HPDE6-E6E7 (cell line): ENCODE measurements at regions not wholly inside any gene's neighbourhood (a gene's known extent, or its start where the extent isn't known, plus 50 kb on each side); places are given as distances from the start of the nearest gene placed in this dataset.
"Not testable (repeated sequence)": the region's sequence is repeated elsewhere in the genome, so short reads cannot be mapped to it uniquely, and the experiment has no call there.

Experiments used
- DNase-seq: peaks from one replicate; pipeline ENCODE4 v3.0.0; 2011; ENCODE audit warnings: missing footprints; ENCODE audit errors: extremely low spot score

DNA sequence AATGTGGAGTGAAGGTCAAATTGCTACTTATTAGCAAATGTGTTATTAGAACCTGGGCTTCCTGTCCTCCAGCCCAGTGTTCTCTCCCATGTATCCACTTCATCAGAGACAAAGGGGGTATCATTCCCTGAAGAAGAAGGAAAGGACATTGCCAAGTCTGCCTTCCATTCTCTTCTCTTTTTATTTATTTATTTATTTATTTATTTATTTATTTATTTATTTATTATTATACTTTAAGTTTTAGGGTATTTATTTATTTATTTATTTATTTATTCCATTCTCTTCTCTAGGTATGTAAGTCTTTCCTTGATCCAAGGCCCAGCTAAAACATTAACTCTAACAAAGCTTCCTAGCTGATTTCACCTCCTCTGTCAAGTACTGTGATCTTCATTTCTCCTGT is 277.8 kb upstream of the DNAJC19 start:
- DNase-seq = no peak

DNA sequence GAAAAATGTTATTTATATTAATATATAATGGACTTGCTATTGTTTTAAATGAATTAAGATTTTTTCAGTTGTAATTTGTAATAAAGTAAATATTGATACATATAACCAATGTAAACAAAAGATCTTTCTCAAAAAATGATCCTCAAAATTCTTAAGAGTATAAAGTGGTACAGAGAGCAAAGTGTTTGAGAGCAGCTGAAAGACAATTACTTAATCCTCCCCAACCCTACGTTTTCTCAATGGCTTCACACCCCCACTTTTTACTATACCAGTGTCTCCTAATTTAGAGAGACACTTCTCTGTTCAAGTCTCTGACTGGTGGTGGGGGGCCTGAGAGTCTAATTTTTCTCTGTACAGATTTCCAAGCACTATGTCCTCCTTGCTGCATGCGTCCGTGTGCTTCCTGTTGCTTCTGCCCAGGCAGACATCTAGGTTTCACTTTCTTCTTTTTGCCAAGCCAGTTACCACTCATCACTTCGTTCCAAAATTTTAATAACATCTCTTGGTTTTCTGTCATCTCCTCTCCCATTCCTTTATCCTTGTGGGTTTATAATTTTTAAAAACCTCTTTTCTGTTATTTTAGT is 276.3 kb upstream of the DNAJC19 start:
- DNase-seq = no peak

DNA sequence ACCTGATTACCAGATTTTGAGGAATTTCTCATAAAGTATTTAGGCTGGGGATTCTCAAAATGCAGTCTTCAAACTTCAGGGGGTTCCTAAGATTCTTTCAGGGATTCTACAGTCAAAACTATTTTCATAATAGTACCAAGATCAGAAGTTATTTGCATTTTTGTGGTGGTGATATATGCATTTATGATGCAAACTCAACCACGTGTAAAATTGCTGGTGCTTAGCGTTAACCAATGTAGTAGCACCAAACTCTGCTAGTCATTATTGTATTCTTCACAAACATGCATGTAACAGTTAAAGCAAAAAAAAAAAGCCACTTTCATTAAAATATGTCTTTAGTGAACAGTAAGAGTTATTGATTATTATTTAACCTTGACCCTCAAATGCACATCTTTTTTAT is 274.9 kb upstream of the DNAJC19 start:
- DNase-seq = no peak

DNA sequence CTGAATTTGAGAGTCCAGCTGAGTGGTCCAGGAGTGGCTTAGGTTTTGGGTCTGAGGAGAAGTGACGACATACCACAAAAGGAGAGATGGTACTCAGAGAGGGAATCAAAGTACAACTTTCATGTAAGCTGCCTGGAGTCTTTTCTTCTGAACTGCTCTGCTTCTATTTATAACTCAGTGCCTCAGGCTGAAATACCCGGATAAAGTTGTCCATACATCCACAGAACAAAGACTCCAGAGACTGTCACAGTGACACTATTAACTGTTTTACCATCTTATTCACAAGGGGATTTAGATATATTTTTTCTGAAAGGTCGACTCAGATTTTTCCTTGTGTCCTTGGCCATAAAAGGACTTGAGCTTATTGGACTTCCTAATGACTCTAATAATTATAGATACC is 264.3 kb upstream of the DNAJC19 start:
- DNase-seq = no peak

DNA sequence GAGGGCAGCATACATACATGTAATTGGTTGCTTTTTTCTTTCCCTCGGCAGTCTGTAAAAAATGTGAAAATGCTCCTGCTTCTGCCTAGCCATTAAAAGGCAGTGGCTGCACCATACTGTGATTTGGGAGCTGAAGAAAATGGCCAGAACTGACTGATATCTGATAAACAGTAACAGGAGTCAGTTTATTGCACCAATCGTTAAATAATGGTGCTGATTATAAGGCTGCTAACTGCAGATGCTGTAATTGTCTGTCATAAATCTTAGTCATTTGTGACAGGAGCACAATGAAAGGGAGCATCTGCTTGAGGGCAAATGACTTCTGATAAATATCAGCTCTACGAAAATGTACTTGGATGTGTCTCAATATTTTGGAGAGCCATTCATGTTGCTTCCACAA is 263.1 kb upstream of the DNAJC19 start:
- no peak for DNase-seq

DNA sequence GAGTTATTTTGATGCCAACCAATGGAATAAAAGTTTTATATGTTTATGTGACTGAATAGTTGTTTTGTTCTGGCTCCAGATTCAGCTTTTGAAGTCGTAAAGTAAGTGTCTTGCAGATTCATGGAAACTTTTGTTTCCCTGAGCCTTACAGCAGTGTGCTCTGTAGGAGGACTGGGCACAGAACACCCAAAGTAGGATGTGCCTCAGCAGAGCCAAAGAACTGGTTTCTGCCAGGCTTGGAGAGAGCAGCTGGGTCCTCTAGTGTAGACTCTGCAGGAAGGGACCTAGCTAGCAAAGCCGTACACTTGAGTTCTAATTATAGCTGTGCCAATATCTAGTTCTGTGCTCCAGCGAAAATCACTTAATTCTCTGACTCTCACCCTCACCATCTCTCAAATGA is 261.2 kb upstream of the DNAJC19 start:
- DNase-seq = no peak

DNA sequence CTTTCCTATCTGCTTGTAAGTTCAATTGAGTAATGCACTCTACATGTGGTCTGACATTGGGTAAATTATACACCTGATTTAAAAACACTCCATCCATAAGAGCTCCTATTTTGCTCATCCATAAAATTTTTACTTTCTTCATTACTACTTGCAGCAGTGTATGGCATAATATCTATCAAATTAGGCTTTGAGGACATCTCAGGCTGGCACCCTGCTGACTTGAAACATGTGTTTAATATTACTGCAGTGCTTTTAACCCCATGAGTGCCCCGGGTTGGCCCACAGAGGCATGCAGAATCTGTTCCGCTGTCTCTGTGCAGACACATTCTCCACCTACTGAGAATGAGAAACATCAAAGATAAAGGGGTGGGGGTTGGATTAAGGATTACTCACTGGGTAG is 249.9 kb upstream of the DNAJC19 start:
- DNase-seq = no peak

DNA sequence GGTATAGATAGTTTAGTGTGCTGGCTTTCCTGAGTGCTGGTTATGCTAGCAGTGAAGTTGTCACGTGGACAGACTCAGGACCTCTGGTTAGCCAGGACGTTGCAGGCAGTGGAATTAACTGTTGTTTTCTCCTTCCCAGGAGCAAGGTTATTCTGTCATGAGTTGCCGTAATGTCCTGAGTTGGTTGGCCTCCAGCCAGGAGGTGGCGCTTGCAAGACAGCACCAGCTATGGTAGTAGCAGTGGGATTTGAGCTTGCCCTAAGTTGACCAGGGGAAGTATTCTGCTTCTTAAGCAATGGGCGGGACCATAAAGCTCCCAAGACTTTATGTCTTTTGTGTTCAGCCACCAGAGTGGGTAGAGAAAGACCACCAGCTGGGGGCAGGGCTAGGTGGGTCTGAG is 240.7 kb upstream of the DNAJC19 start:
- no peak for DNase-seq

DNA sequence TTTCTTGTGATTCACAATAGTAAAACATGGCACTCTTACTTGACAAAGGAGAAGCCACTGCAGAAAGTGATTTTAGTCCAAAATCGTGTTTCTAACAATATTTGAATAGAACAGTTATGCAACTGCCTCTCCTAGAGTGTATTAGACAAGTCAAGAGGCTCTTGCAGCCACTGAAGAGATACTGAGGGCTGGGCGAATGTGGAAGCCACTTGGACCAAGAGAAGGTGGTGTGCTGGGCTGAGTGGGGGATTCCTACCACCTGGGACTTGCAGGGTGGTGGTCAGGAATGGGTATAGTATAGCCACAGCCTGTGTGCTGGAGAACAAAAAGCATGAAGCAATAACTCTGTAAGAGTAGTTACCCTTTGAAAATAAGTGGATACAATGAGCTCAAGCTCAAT is 223.8 kb upstream of the DNAJC19 start:
- no peak for DNase-seq

DNA sequence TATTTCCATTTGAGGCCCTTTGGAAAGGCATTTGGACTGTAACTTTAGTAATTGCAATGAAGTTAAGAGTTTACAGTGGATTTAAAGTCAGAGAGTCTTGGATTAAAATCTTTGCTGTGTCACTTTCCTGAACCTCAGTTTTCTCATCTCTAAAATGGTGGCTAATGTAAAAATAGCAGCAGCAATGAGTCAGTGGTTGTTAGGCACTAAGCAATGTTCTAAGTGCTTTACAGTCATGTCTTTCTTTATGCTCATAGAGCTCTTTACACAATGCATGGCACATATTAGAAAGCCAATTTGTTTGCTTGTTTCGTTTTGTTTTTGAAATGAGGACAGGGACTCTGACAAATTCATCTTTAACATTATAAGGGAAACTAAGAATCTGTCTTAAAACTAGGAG is 222.7 kb upstream of the DNAJC19 start:
- no peak for DNase-seq

DNA sequence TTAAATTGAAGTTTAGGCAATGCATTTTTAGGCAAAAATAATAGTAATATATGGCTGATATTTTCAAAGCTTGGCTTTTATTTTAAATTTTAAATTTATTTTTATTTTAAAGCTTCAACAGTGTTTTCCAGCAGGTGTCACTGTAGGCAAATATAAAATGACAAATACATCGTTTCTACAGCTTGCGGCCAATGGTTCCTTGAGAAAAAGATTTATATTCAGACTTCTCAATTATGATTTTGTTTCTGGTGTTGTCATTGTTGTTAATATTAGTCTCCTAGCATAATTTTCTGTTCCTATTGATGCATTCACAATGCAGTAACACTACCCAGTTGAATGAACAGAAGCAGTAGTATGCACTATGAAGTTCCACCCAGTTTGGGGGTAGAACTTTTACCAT is 220.7 kb upstream of the DNAJC19 start:
- DNase-seq = no peak

DNA sequence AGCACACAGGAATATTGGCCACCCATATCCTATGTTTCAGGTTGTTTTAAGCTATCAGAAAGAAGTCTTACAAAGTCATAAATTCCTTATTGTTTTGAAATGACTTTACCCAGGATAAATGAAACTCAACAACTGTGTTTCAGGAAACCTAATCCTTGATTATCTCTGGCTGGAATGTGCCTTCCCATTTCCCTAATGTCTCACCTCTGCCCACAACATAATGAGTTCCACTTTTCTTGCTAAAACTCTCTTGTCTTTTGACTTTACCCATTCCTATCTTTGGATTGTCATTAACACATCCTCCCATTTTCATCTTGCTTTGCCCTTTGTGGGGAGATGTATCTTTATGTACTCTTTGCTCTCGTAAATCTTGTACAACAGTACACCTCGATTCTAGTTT is 200.0 kb upstream of the DNAJC19 start:
- no peak for DNase-seq

DNA sequence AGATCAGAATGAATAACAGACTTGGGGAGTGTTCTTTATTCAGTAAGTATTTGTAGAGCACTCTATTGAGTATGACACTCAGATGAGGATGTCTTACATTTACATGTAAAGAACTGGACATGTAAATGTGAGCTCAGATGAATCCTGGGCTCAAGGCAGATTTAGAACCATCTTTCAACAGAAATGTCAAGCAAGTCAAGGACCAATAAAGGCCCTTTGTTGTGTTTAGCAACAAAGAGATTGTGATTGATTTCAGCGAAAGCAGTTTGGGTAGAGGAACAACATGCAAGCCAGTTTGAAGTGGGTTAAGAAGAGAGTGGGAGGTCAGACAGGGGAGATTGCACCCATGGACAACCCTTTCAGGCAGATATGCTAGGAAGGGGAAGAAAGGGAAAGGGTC is 194.2 kb upstream of the DNAJC19 start:
- no peak for DNase-seq

DNA sequence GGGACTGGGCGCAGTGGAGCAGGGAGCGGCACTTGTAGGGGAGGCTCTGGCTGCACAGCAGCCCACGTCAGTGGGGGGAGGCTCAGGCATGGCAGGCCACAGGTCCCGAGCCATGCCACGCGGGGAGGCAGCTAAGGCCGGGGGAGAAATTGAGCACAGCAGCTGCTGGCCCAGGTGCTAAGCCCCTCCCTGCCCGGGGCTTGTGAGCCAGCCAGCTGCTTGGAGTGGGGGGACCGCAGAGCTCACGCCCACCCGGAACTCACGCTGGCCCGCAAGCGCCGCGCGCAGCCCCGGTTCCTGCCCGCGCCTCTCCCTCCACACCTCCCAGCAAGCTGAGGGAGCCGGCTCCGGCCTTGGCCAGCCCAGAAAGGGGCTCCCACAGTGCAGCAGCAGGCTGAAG is 193.5 kb upstream of the DNAJC19 start:
- not testable (repeated sequence) for DNase-seq

DNA sequence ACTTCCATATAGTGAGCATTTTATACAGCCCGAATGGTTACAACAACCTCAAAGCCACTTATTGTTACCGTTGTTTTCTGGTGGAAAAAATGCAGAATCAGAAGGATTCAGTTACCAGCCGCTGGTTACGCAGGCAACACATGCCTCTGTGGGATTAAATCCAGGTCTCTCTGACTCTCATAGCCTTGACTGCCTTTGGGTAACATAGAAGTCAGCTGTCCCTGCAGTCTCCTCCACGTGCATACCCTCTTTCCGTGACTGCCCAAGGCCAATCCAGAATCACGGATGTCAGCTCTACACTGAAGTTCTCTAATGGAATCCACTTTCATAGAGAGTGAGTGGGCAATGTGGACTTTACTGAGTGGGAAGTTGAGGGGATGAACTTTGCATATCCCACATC is 189.5 kb upstream of the DNAJC19 start:
- DNase-seq = no peak

DNA sequence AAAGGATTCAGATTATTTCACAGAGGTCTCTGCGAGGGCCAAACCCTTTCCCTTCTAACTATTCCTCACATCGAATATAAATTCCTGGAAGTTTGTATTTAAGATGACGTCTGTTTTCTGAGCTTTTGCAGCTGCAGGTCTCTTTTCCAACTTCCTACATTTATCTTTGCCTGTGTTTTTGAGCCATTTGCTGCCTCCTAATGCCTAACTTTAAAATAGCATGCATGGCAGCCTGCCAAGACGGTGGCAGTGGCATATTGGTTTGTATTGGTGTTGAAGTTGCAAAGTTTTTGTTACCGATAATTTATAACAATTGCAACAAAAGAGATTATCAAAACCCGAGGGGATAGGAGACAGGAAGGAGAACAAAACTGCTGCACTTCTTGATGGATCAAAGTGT is 187.1 kb upstream of the DNAJC19 start:
- peak; percentile 7 for DNase-seq

DNA sequence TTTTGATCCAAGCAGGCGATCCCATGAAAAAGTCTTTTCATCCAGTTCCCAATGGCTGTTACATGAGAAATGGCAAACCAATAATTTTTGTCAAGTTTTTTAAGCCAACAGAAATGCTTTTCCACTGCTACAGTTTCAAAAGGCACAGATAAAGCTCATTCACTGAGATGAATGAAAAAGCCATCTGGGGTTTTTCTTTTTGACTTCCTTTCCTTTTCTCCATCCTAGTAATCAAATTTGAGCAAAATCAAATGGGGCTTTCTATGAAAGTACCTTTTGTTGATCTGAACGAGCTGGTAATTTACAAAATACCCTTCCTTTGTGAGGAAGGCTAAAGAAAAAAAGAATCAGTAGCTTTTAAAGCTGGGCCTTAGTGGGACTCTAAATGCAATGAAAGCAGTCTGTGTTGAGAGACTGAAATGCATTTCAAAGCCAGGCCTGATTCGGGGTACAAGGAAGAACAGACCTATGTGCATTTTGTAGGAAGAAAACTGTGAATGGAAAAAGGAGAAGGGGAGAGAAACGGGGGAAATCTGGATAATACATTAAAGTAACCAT is 185.2 kb upstream of the DNAJC19 start:
- no peak for DNase-seq

DNA sequence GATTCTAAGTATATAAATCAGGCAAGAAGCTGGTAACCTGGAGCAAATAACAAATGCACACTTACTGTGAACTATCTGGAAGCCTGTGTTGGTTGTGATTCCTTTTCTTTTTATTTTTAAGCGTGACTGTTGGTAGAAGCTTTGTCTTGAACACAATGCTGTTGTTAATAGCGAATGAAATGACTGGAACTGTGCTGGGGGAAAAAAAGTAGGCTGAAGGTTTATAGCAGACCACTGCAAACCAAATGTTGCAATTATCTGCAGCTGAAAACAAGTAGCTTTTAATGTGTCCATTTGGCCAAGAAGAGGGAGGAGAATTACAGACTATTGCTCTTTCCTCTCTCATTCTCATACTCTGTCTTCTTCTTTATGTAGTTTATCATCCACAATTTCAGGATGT is 184.5 kb upstream of the DNAJC19 start:
- DNase-seq = no peak

DNA sequence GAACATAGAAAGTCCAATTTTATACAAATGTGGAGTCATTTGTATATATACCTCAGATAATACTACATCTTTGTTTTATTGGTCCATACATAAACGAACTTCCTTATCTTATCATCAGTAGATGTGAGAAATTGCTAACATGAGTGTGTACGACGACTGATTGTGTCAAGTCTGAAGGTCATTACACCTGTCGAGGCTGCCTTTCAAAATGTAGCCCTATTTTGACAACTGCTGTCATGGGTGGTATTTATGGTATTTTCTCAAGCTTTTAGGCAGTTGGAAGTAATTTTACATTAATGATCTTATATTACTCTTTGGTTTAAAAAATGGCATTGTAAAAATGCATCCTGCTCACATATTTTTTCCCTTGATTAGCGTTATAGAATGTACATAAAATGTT is 183.7 kb upstream of the DNAJC19 start:
- DNase-seq = no peak

DNA sequence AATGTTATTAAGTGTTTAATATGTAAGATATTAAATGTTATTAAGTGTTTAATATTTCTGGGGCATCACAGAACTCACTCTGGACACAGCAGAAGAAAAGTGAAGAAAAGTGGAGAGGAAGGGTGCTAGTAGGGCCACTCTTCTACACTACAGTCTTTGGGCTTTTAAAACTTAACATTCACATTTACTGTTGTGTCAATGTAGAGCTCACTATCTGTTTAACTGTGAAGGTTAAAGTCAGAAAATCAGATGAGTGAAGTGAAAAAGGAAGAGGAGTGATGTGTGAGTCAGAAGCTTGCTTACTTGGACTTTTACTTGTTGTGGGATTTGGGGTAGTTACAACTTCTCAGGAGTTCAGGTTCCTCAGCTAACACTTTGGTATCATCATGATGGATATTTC is 145.3 kb upstream of the DNAJC19 start:
- no peak for DNase-seq

DNA sequence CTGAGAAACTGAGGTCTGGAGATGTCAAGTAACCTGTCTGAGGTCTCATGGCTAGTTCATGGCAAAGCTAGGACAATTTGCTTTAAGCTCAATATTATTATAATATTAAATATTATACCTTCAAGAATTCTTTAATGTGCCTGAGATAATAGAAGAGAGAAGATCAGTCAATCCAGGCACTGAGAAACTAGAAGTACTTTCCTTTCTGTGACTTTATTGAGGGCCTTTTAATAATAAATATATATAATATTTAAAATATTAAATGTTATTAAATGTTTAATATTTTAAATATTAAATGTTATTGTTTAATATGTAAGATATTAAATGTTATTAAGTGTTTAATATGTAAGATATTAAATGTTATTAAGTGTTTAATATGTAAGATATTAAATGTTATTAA is 144.3 kb upstream of the DNAJC19 start:
- no peak for DNase-seq

DNA sequence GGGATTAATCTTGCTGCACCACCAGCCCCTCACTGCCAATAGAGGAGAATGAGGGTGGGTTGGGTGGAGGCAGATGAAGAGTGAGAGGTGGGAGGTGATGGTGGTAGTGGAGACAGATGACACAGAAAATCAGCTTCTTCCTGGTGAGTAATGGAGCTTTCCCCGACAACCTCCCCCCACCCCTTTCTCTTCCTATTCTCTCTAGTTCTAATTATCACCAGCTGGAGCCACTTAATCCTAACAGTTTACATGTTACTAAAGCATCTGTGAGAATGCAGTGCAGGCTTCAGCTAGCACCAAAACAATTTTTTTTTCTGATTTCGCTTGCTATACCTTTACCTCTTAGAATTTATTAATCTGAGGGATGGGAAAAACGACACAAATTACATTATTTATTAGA is 116.1 kb upstream of the DNAJC19 start:
- DNase-seq = no peak

DNA sequence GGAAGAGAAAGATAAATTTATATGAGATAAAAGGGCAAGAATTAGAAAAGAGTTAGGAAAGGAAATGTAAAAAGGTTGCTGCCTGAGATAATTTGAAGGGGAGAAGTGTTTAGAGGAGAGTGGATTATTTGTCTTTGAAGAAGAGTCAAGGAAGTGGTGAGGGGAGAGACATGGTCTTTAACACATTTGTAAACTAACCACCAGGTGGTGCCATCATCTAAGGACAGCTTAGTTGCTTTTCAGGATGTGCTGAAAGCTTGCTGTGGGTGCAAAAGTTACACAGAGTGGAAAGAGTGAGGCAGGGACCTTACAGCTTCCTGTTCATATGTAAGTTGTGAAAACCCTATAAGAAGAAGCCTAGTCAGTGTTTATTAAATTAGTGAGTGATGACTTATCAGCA is 114.1 kb upstream of the DNAJC19 start:
- DNase-seq = no peak

DNA sequence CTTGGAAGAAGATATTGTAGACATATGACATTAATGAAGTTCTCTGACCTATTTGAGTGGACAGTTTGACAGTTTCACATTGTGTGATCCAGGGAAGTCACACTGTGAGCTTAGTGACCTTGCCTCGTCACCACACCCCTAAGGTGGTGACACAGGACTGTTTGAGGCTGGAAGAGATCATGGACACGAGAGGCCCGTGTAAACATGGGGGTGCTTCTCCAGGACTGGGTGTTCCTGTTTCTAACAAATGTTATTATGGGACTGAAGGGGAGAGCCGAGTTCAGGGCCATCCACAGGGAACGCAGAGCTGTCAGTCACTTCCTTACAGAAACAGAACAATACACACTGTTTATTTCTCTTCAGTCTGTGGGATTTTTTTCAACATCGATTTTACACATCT is 96.5 kb upstream of the DNAJC19 start:
- DNase-seq = no peak
